M059J (cell line): ENCODE measurements at regions not wholly inside any gene's neighbourhood (a gene's known extent, or its start where the extent isn't known, plus 50 kb on each side); places are given as distances from the start of the nearest gene placed in this dataset.

Source experiments
- DNase-seq: peaks from one replicate; pipeline ENCODE4 v3.0.0-alpha.2; 2012; ENCODE audit warnings: low read depth

GRCh38 chr19:28509079-28509895, 703.7 kb downstream of the UQCRFS1 start:
- no peak for DNase-seq

- no peak for DNase-seq
Measured at GRCh38 chr19:28508666-28509065, 704.3 kb downstream of the UQCRFS1 start.

- DNase-seq, result no peak
Measured at GRCh38 chr19:28505933-28506332, 707.0 kb downstream of the UQCRFS1 start.

GRCh38 chr19:28505134-28505533, 707.8 kb downstream of the UQCRFS1 start:
- DNase-seq, result no peak

GRCh38 chr19:28504727-28505126, 708.2 kb downstream of the UQCRFS1 start:
- no peak for DNase-seq

- DNase-seq, result no peak
Measured at GRCh38 chr19:28504139-28504538, 708.8 kb downstream of the UQCRFS1 start.

GRCh38 chr19:28502879-28503734, 709.8 kb downstream of the UQCRFS1 start:
- no peak for DNase-seq

- no peak for DNase-seq
Measured at GRCh38 chr19:28501976-28502375, 711.0 kb downstream of the UQCRFS1 start.

- DNase-seq, result no peak
Measured at GRCh38 chr19:28500982-28501630, 711.8 kb downstream of the UQCRFS1 start.

GRCh38 chr19:28500296-28500695, 712.7 kb downstream of the UQCRFS1 start:
- no peak for DNase-seq

GRCh38 chr19:28498404-28498976, 714.5 kb downstream of the UQCRFS1 start:
- DNase-seq, result no peak

- no peak for DNase-seq
Measured at GRCh38 chr19:28497887-28498286, 715.1 kb downstream of the UQCRFS1 start.

GRCh38 chr19:28497137-28497536, 715.8 kb downstream of the UQCRFS1 start:
- DNase-seq, result no peak

- DNase-seq, result no peak
Measured at GRCh38 chr19:28495046-28495445, 717.9 kb downstream of the UQCRFS1 start.

- DNase-seq, result no peak
Measured at GRCh38 chr19:28494461-28494860, 718.5 kb downstream of the UQCRFS1 start.

- DNase-seq, result no peak
Measured at GRCh38 chr19:28493884-28494283, 719.1 kb downstream of the UQCRFS1 start.

GRCh38 chr19:28492621-28493020, 720.3 kb downstream of the UQCRFS1 start:
- DNase-seq, result no peak

- DNase-seq, result no peak
Measured at GRCh38 chr19:28492201-28492600, 720.8 kb downstream of the UQCRFS1 start.

GRCh38 chr19:28489776-28490175, 723.2 kb downstream of the UQCRFS1 start:
- DNase-seq, result no peak

GRCh38 chr19:28489126-28489660, 723.8 kb downstream of the UQCRFS1 start:
- no peak for DNase-seq

- no peak for DNase-seq
Measured at GRCh38 chr19:28487999-28488398, 725.0 kb downstream of the UQCRFS1 start.

- DNase-seq, result no peak
Measured at GRCh38 chr19:28486926-28487325, 726.0 kb downstream of the UQCRFS1 start.
